Gastrocnemius medialis (tissue), 4 donors: ENCODE measurements at regions not wholly inside any gene's neighbourhood (a gene's known extent, or its start where the extent isn't known, plus 50 kb on each side); places are given as distances from the start of the nearest gene placed in this dataset.

ENCODE experiments used
- ATAC-seq, 2 donors: fragments of 150-250 bp; one replicate each; pipeline ENCODE4 v1.9.1; 2016
- DNase-seq, 2 donors: peaks; one replicate each; pipeline ENCODE4 v3.0.0-alpha.2; 2019
- H3K27ac ChIP-seq, 4 donors: fragments of 200-600 bp; sonication (generic); 1 replicate in 1 of 4; 2 replicates in 3 of 4; pipeline ENCODE4 v1.5.1; 2016 to 2018; ENCODE audit warnings: mild to moderate bottlenecking in 2 of 4, moderate library complexity in 1 of 4
- H3K27me3 ChIP-seq, 3 donors: fragments of 200-600 bp; sonication (generic) in 2 of 3; 1 replicate in 1 of 3; 2 replicates in 2 of 3; pipeline versions ENCODE4 v1.5.1 to v1.6.0; 2016 to 2019; ENCODE audit warnings: mild to moderate bottlenecking in 1 of 3, moderate library complexity in 1 of 3
- H3K36me3 ChIP-seq, 2 donors: fragments of 200-600 bp; sonication (generic) in 1 of 2; one replicate each; pipeline ENCODE4 v1.5.1; 2017 to 2018
- H3K4me1 ChIP-seq, 2 donors: fragments of 200-600 bp; sonication (generic) in 1 of 2; one replicate each; pipeline ENCODE4 v1.5.1; 2016 to 2017; ENCODE audit warnings: mild to moderate bottlenecking in 2 of 2
- H3K4me3 ChIP-seq, 4 donors: fragments of 200-600 bp; sonication (generic) in 3 of 4; 1 replicate in 1 of 4; 2 replicates in 3 of 4; pipeline ENCODE4 v1.5.1; 2016 to 2019; ENCODE audit warnings: mild to moderate bottlenecking in 2 of 4
- H3K9me3 ChIP-seq, 3 donors: fragments of 200-600 bp; sonication (generic) in 2 of 3; 1 replicate in 1 of 3; 2 replicates in 2 of 3; pipeline ENCODE4 v1.5.1; 2016 to 2019
- CTCF ChIP-seq, 5 experiments: fragments of 450-650 bp in 3 of 5; fragments of 200-600 bp in 2 of 5; sonication (generic) in 2 of 5; IDR thresholded peaks in 4 of 5; conservative IDR thresholded peaks in 1 of 5; 1 replicate in 4 of 5; 2 replicates in 1 of 5; pipeline ENCODE4 v1.5.1; 2016 to 2019; ENCODE audit warnings: antibody characterized with exemption in 5 of 5, mild to moderate bottlenecking in 3 of 5, moderate library complexity in 3 of 5
- POLR2A ChIP-seq, 2 donors: fragments of 450-650 bp; IDR thresholded peaks; one replicate each; pipeline ENCODE4 v1.6.1; 2017; ENCODE audit warnings: antibody characterized with exemption in 2 of 2, mild to moderate bottlenecking in 2 of 2, moderate library complexity in 2 of 2
- in situ Hi-C, 4 donors: fragments of 200-750 bp; cut with MboI; loops; one replicate each; pipeline versions ENCODE4 v1.15.0 to v1.8.0; 2017; ENCODE audit warnings: low sequenced_read_pairs in 4 of 4
- intact Hi-C: fragments of 100-400 bp; cut with DNase I; formaldehyde crosslinking; loops from one replicate; pipeline ENCODE4 v1.15.1; 2023; ENCODE audit warnings: low total_unique reads

GRCh38 chr13:108036411-108036932 lies 178.9 kb downstream of the LIG4 start:
- Histone ChIP-seq H3K27me3 (no peaks in the 10 kb centered on the region), H3K36me3 (no peaks in the 10 kb centered on the region), H3K4me3 (no peak overlapping the region), H3K9me3 (no peaks in the 10 kb centered on the region), H3K27ac (no peak overlapping the region), H3K4me1 (no peaks in the 10 kb centered on the region)
- intact Hi-C loops: no loop called here
- in situ Hi-C loops: no loop called here
- DNase-seq: no peak
- no peak for ATAC-seq
- TF ChIP-seq CTCF (IDR thresholded peaks at IDR 0.05 in 4 of 5, conservative IDR thresholded peaks at IDR 0.05 in 1 of 5): no peak

- DNase-seq: no peak
- in situ Hi-C loops: no loop called here
- H3K27me3 ChIP-seq: no peaks in the 10 kb centered on the region
- H3K36me3 ChIP-seq: no peaks in the 10 kb centered on the region
- no peaks in the 10 kb centered on the region for H3K4me1 ChIP-seq
- no peak for ATAC-seq
- intact Hi-C loops: no loop called here
- H3K4me3 ChIP-seq: no peak overlapping the region
- no peak overlapping the region for H3K27ac ChIP-seq
- no peak for TF ChIP-seq POLR2A (IDR thresholded peaks at IDR 0.05)
- no peak for TF ChIP-seq CTCF (IDR thresholded peaks at IDR 0.05 in 4 of 5, conservative IDR thresholded peaks at IDR 0.05 in 1 of 5)
- no peaks in the 10 kb centered on the region for H3K9me3 ChIP-seq
Observed at GRCh38 chr13:108034909-108035410, 180.4 kb downstream of the LIG4 start.

- no peak for DNase-seq
- H3K36me3 ChIP-seq: no peaks in the 10 kb centered on the region
- H3K4me1 ChIP-seq: no peaks in the 10 kb centered on the region
- intact Hi-C loops: no loop called here
- TF ChIP-seq POLR2A (IDR thresholded peaks at IDR 0.05): no peak
- TF ChIP-seq CTCF (IDR thresholded peaks at IDR 0.05 in 4 of 5, conservative IDR thresholded peaks at IDR 0.05 in 1 of 5): no peak
- no peak overlapping the region for H3K4me3 ChIP-seq
- in situ Hi-C loops: no loop called here
- ATAC-seq: no peak
- no peaks in the 10 kb centered on the region for H3K27me3 ChIP-seq
- no peaks in the 10 kb centered on the region for H3K9me3 ChIP-seq
- no peak overlapping the region for H3K27ac ChIP-seq
Observed at GRCh38 chr13:108033800-108034707, 181.3 kb downstream of the LIG4 start.

- in situ Hi-C loops (no loop called here), intact Hi-C loops (no loop called here)
- Histone ChIP-seq H3K4me3 (no peak overlapping the region), H3K27me3 (no peaks in the 10 kb centered on the region), H3K36me3 (no peaks in the 10 kb centered on the region), H3K27ac (no peak overlapping the region), H3K9me3 (no peaks in the 10 kb centered on the region), H3K4me1 (no peaks in the 10 kb centered on the region)
- ATAC-seq (no peak), DNase-seq (no peak)
- no peak for TF ChIP-seq POLR2A (IDR thresholded peaks at IDR 0.05)
- no peak for TF ChIP-seq CTCF (IDR thresholded peaks at IDR 0.05 in 4 of 5, conservative IDR thresholded peaks at IDR 0.05 in 1 of 5)
Observed at GRCh38 chr13:108031865-108032264, 183.5 kb downstream of the LIG4 start.
